HCT116 (cell line): ENCODE measurements at regions not wholly inside any gene's neighbourhood (a gene's known extent, or its start where the extent isn't known, plus 50 kb on each side); places are given as distances from the start of the nearest gene placed in this dataset.

Source experiments
- ATAC-seq: fragments of 200-7000 bp; cut with Tn5 transposase; 2 replicates; pipeline ENCODE4 v1.9.1; 2020; ENCODE audit warnings: mild to moderate bottlenecking, moderate library complexity
- BruUV-seq: library from RNA; stranded (reverse); fragments of 400-500 nt; replicated peaks from 2 replicates; lab custom pipeline; 2021; lab: Mats Ljungman, UMichigan
- CTCF ChIA-PET: fragments of 300-600 bp; sonication (Branson Sonifier 250); formaldehyde crosslinking; loops from one replicate; lab custom pipeline; 2021; ENCODE audit warnings: antibody characterized with exemption; lab: Charles Lee
- POLR2A ChIA-PET: fragments of 300-600, 350-600 bp; sonication (Branson Sonifier 250); formaldehyde crosslinking; loops from one replicate; lab custom pipeline; 2021; ENCODE audit warnings: antibody characterized with exemption; lab: Charles Lee
- RAD21 ChIA-PET, 2 experiments: fragments of 300-600 bp; sonication (Branson Sonifier 250); formaldehyde crosslinking; loops; one replicate each; lab custom pipeline; 2023; ENCODE audit warnings: low total read pairs in 2 of 2; ENCODE audit not compliant: uncharacterized antibody in 2 of 2, unreplicated experiment in 2 of 2, low non-redundant PET in 1 of 2; lab: Charles Lee
- DNase-seq: peaks from one replicate; pipeline ENCODE4 v3.0.0-alpha.2; 2010; ENCODE audit warnings: low read depth, low spot score
- H2AFZ ChIP-seq: fragments of 200-600 bp; shearing (Covaris generic), sonication (generic); 2 replicates; pipeline ENCODE4 v1.6.1; 2017; ENCODE audit warnings: low read depth, mixed run types, mixed read lengths, antibody characterized with exemption, low read length; ENCODE audit not compliant: poor library complexity, severe bottlenecking
- H3K27ac ChIP-seq: 2 replicates; pipeline ENCODE4 v1.5.1; 2012; ENCODE audit warnings: low read depth, low read length
- H3K27me3 ChIP-seq: fragments of 200-600 bp; sonication (generic); 2 replicates; pipeline ENCODE4 v1.6.1; 2016; ENCODE audit warnings: mixed run types, low read length, mixed read lengths; ENCODE audit not compliant: insufficient read depth
- H3K36me3 ChIP-seq, 2 experiments: fragments of 200-500 bp in 1 of 2; fragments of 200-600 bp in 1 of 2; sonication (Bioruptor generic) in 1 of 2; sonication (generic) in 1 of 2; 2 replicates each; pipeline versions ENCODE4 v1.5.1 to v1.6.1; 2014 to 2016; ENCODE audit warnings: low read length in 2 of 2, inconsistent platforms in 1 of 2, mixed read lengths in 1 of 2, mixed run types in 1 of 2; ENCODE audit not compliant: insufficient read depth in 2 of 2, control insufficient read depth in 1 of 2
- H3K4me1 ChIP-seq, 2 experiments: fragments of 200-600 bp in 1 of 2; sonication (generic) in 1 of 2; 2 replicates each; pipeline versions ENCODE4 v1.5.1 to v1.6.1; 2012 to 2017; ENCODE audit warnings: low read length in 2 of 2, inconsistent platforms in 1 of 2, mild to moderate bottlenecking in 1 of 2, mixed read lengths in 1 of 2, mixed run types in 1 of 2, moderate library complexity in 1 of 2; ENCODE audit not compliant: insufficient read depth in 2 of 2, control insufficient read depth in 1 of 2
- H3K4me2 ChIP-seq: fragments of 200-600 bp; sonication (generic); 2 replicates; pipeline ENCODE4 v1.6.1; 2017; ENCODE audit warnings: mixed run types, low read length, mixed read lengths
- H3K4me3 ChIP-seq, 2 experiments: fragments of 200-600 bp in 1 of 2; sonication (generic) in 1 of 2; replicated peaks in 1 of 2; 2 replicates each; pipeline ENCODE4 v1.5.1; 2011 to 2016; ENCODE audit warnings: low read length in 2 of 2, control low read depth in 1 of 2, low read depth in 1 of 2, mild to moderate bottlenecking in 1 of 2, mixed read lengths in 1 of 2, mixed run types in 1 of 2
- H3K79me2 ChIP-seq: fragments of 200-600 bp; sonication (generic); 2 replicates; pipeline ENCODE4 v1.6.1; 2017; ENCODE audit warnings: mild to moderate bottlenecking, mixed run types, low read length, moderate library complexity, mixed read lengths; ENCODE audit not compliant: insufficient read depth
- H3K9ac ChIP-seq: fragments of 200-600 bp; sonication (generic); 2 replicates; pipeline ENCODE4 v1.6.1; 2016; ENCODE audit warnings: low read length, mixed read lengths
- H3K9me2 ChIP-seq: fragments of 200-600 bp; sonication (generic), shearing (Covaris generic); 2 replicates; pipeline ENCODE4 v1.6.1; 2017; ENCODE audit warnings: mixed run types, mild to moderate bottlenecking, moderate library complexity; ENCODE audit not compliant: insufficient read depth
- H3K9me3 ChIP-seq, 2 experiments: fragments of 200-500 bp in 1 of 2; fragments of 200-600 bp in 1 of 2; sonication (Bioruptor generic) in 1 of 2; sonication (generic) in 1 of 2; 2 replicates each; pipeline ENCODE4 v1.6.1; 2014 to 2017; ENCODE audit warnings: low read length in 2 of 2, mixed read lengths in 2 of 2, inconsistent platforms in 1 of 2, low read depth in 1 of 2, mild to moderate bottlenecking in 1 of 2, mixed run types in 1 of 2, moderate library complexity in 1 of 2; ENCODE audit not compliant: control insufficient read depth in 1 of 2, insufficient read depth in 1 of 2
- H4K20me1 ChIP-seq: fragments of 200-600 bp; sonication (generic), shearing (Covaris generic); 2 replicates; pipeline ENCODE4 v1.6.1; 2017; ENCODE audit warnings: mixed run types, mild to moderate bottlenecking, moderate library complexity; ENCODE audit not compliant: insufficient read depth
- ATF3 ChIP-seq: IDR thresholded peaks from 2 replicates; pipeline ENCODE4 v1.6.1; 2012
- CBX3 ChIP-seq: IDR thresholded peaks from 2 replicates; pipeline ENCODE4 v1.6.1; 2012; ENCODE audit warnings: low read depth
- CEBPB ChIP-seq: IDR thresholded peaks from 2 replicates; pipeline ENCODE4 v1.6.1; 2012; ENCODE audit warnings: low read depth
- CTCF ChIP-seq, 3 experiments: fragments of 200-600 bp in 1 of 3; sonication (generic) in 1 of 3; IDR thresholded peaks in 2 of 3; conservative IDR thresholded peaks in 1 of 3; 2 replicates each; pipeline ENCODE4 v1.5.1; 2012 to 2017; ENCODE audit warnings: low read depth in 2 of 3, low read length in 2 of 3, antibody characterized with exemption in 1 of 3, borderline replicate concordance in 1 of 3, control low read depth in 1 of 3, mild to moderate bottlenecking in 1 of 3, mixed read lengths in 1 of 3, mixed run types in 1 of 3, moderate library complexity in 1 of 3; ENCODE audit not compliant: insufficient read depth in 1 of 3
- EGR1 ChIP-seq: IDR thresholded peaks from 2 replicates; pipeline ENCODE4 v1.6.1; 2012; ENCODE audit warnings: low read depth
- ELF1 ChIP-seq: IDR thresholded peaks from 2 replicates; pipeline ENCODE4 v1.6.1; 2012; ENCODE audit warnings: low read depth, borderline replicate concordance
- EZH2 ChIP-seq: fragments of 200-600 bp; sonication (generic); IDR thresholded peaks from 2 replicates; pipeline ENCODE4 v1.6.1; 2017; ENCODE audit warnings: antibody characterized with exemption, mixed run types
- FOSL1 ChIP-seq: IDR thresholded peaks from 2 replicates; pipeline ENCODE4 v1.6.1; 2012; ENCODE audit warnings: low read depth
- JUND ChIP-seq: IDR thresholded peaks from 2 replicates; pipeline ENCODE4 v1.6.1; 2012
- MAX ChIP-seq: IDR thresholded peaks from 2 replicates; pipeline ENCODE4 v1.6.1; 2012
- POLR2A ChIP-seq: IDR thresholded peaks from 2 replicates; pipeline ENCODE4 v1.7.0; 2011; ENCODE audit warnings: borderline replicate concordance; ENCODE audit not compliant: insufficient read depth, insufficient read length; ENCODE audit errors: extremely low read depth
- REST ChIP-seq: IDR thresholded peaks from 2 replicates; pipeline ENCODE4 v1.6.1; 2012; ENCODE audit warnings: low read depth
- SIN3A ChIP-seq: IDR thresholded peaks from 2 replicates; pipeline ENCODE4 v1.6.1; 2012; ENCODE audit warnings: low read depth
- SP1 ChIP-seq: IDR thresholded peaks from 2 replicates; pipeline ENCODE4 v1.6.1; 2012; ENCODE audit warnings: low read depth
- SRF ChIP-seq: IDR thresholded peaks from 2 replicates; pipeline ENCODE4 v1.6.1; 2012; ENCODE audit warnings: low read depth
- TCF7L2 ChIP-seq: IDR thresholded peaks from 2 replicates; pipeline ENCODE4 v1.7.0; 2011; ENCODE audit warnings: borderline replicate concordance, inconsistent platforms; ENCODE audit not compliant: insufficient read depth, insufficient read length; ENCODE audit errors: extremely low read depth
- YY1 ChIP-seq: IDR thresholded peaks from 2 replicates; pipeline ENCODE4 v1.6.1; 2011; ENCODE audit warnings: low read length, low read depth, moderate library complexity, mild to moderate bottlenecking; ENCODE audit not compliant: insufficient replicate concordance; ENCODE audit errors: extremely low read depth
- ZBTB33 ChIP-seq: IDR thresholded peaks from 2 replicates; pipeline ENCODE4 v1.6.1; 2011; ENCODE audit warnings: mild to moderate bottlenecking, low read length, moderate library complexity; ENCODE audit not compliant: insufficient replicate concordance; ENCODE audit errors: extremely low read depth
- ZNF274 ChIP-seq: fragments of 200-500 bp; sonication (Bioruptor generic); IDR thresholded peaks from 2 replicates; pipeline ENCODE4 v1.6.1; 2014; ENCODE audit warnings: mild to moderate bottlenecking, low read depth, low read length, inconsistent platforms
- intact Hi-C: fragments of 100-400 bp; cut with micrococcal nuclease; formaldehyde crosslinking; loops from 2 replicates; pipeline ENCODE4 v1.10.0; 2022

- RAD21 ChIA-PET = no interaction called here
- no peak overlapping the region for H3K4me3 ChIP-seq
- no peak for TF ChIP-seq TCF7L2
- TF ChIP-seq YY1 = no peak
- TF ChIP-seq EZH2 = no peak
- no peak for TF ChIP-seq ELF1
- no peak for TF ChIP-seq CEBPB
- TF ChIP-seq POLR2A = no peak
- TF ChIP-seq ZBTB33 = no peak
- TF ChIP-seq SRF = no peak
- TF ChIP-seq EGR1 = no peak
- no peak for TF ChIP-seq SP1
- no peak for TF ChIP-seq JUND
- no peak for TF ChIP-seq ATF3
- TF ChIP-seq CTCF (IDR thresholded peaks at IDR 0.05 in 2 of 3, conservative IDR thresholded peaks at IDR 0.05 in 1 of 3; ENCODE audit: borderline replicate concordance in 1 of 3, insufficient read depth in 1 of 3, low read depth in 2 of 3, low read length in 2 of 3) = no peak
- no peak for TF ChIP-seq SIN3A
- no peak for TF ChIP-seq REST
- TF ChIP-seq MAX = no peak
- TF ChIP-seq FOSL1 = no peak
- TF ChIP-seq ZNF274 = no peak
- no peak for TF ChIP-seq CBX3
- no peak for DNase-seq
- H3K27me3 ChIP-seq = no peaks in the 10 kb centered on the region
- no peaks in the 10 kb centered on the region for H3K36me3 ChIP-seq
- H3K9ac ChIP-seq = no peak overlapping the region
- H3K9me2 ChIP-seq = no peaks in the 10 kb centered on the region
- H3K27ac ChIP-seq = no peak overlapping the region
- no peaks in the 10 kb centered on the region for H4K20me1 ChIP-seq
- H3K4me2 ChIP-seq = no peak overlapping the region
- H3K9me3 ChIP-seq = no peaks in the 10 kb centered on the region
- H3K4me1 ChIP-seq = peaks cover 5 to 8% of the 10 kb centered on the region in 2 experiments; a peak in 2 of 4 replicates
- intact Hi-C loops = no loop called here
- no TSS peak for BruUV-seq
- CTCF ChIA-PET = no interaction called here
- no peak for ATAC-seq
- no peak overlapping the region for H2AFZ ChIP-seq
- H3K79me2 ChIP-seq = no peaks in the 10 kb centered on the region
- POLR2A ChIA-PET = no interaction called here
Measured at GRCh38 chr10:65197935-65198334, 1676.7 kb downstream of the REEP3 start.
